ENCODE measurements at regions not wholly inside any gene's neighbourhood (a gene's known extent, or its start where the extent isn't known, plus 50 kb on each side); places are given as distances from the start of the nearest gene placed in this dataset.

- TF ChIP-seq CTCF (IDR thresholded peaks at IDR 0.05 in 2 of 3, conservative IDR thresholded peaks at IDR 0.05 in 1 of 3; ENCODE audit: borderline replicate concordance in 1 of 3, insufficient read depth in 1 of 3, low read depth in 2 of 3, low read length in 2 of 3) (no peak), SRF (IDR thresholded peaks at IDR 0.05; ENCODE audit: low read depth) (no peak), ZBTB33 (IDR thresholded peaks at IDR 0.05; ENCODE audit: extremely low read depth, insufficient replicate concordance, low read length) (no peak)
- ATAC-seq, result no peak
- no peak overlapping the region for H3K27ac ChIP-seq (ENCODE audit: low read depth, low read length)
- no TSS peak for BruUV-seq (replicated peaks)
- DNase-seq (ENCODE audit: low read depth, low spot score), result no peak
- no peaks in the 10 kb centered on the region for H4K20me1 ChIP-seq (ENCODE audit: insufficient read depth)
- H2AFZ ChIP-seq (ENCODE audit: low read depth, low read length, poor library complexity, severe bottlenecking), result no peak overlapping the region
- CTCF ChIA-PET, result no interaction called here
- no peak overlapping the region for H3K4me2 ChIP-seq (ENCODE audit: low read length)
- RAD21 ChIA-PET (ENCODE audit: low non-redundant PET in 1 of 2, low total read pairs in 2 of 2, uncharacterized antibody in 2 of 2, unreplicated experiment in 2 of 2), result no interaction called here
- no peaks in the 10 kb centered on the region for H3K9me2 ChIP-seq (ENCODE audit: insufficient read depth)
- H3K4me1 ChIP-seq (ENCODE audit: control insufficient read depth in 1 of 2, insufficient read depth in 2 of 2, low read length in 2 of 2), result no peaks in the 10 kb centered on the region
- intact Hi-C loops (cut with micrococcal nuclease), result no loop called here
- H3K9me3 ChIP-seq (ENCODE audit: control insufficient read depth in 1 of 2, insufficient read depth in 1 of 2, low read depth in 1 of 2, low read length in 2 of 2), result no peaks in the 10 kb centered on the region
- H3K27me3 ChIP-seq (ENCODE audit: insufficient read depth, low read length), result no peaks in the 10 kb centered on the region
- no peaks in the 10 kb centered on the region for H3K36me3 ChIP-seq (ENCODE audit: control insufficient read depth in 1 of 2, insufficient read depth in 2 of 2, low read length in 2 of 2)
- H3K4me3 ChIP-seq (replicated peaks in 1 of 2; ENCODE audit: low read depth in 1 of 2, low read length in 2 of 2), result no peak overlapping the region
- no peak overlapping the region for H3K9ac ChIP-seq (ENCODE audit: low read length)
- H3K79me2 ChIP-seq (ENCODE audit: insufficient read depth, low read length), result no peaks in the 10 kb centered on the region
- POLR2A ChIA-PET, result no interaction called here
Observed at GRCh38 chr4:38382520-38382919, 281.5 kb upstream of the KLF3 start.

- Histone ChIP-seq H3K36me3 (ENCODE audit: control insufficient read depth in 1 of 2, insufficient read depth in 2 of 2, low read length in 2 of 2) (no peaks in the 10 kb centered on the region), H3K4me3 (replicated peaks in 1 of 2; ENCODE audit: low read depth in 1 of 2, low read length in 2 of 2) (no peak overlapping the region), H4K20me1 (ENCODE audit: insufficient read depth) (no peaks in the 10 kb centered on the region), H3K4me2 (ENCODE audit: low read length) (no peak overlapping the region), H3K9ac (ENCODE audit: low read length) (no peak overlapping the region), H3K27ac (ENCODE audit: low read depth, low read length) (no peak overlapping the region), H3K9me3 (ENCODE audit: control insufficient read depth in 1 of 2, insufficient read depth in 1 of 2, low read depth in 1 of 2, low read length in 2 of 2) (no peaks in the 10 kb centered on the region), H3K4me1 (ENCODE audit: control insufficient read depth in 1 of 2, insufficient read depth in 2 of 2, low read length in 2 of 2) (no peaks in the 10 kb centered on the region), H3K9me2 (ENCODE audit: insufficient read depth) (no peaks in the 10 kb centered on the region), H3K79me2 (ENCODE audit: insufficient read depth, low read length) (no peaks in the 10 kb centered on the region), H3K27me3 (ENCODE audit: insufficient read depth, low read length) (no peaks in the 10 kb centered on the region), H2AFZ (ENCODE audit: low read depth, low read length, poor library complexity, severe bottlenecking) (no peak overlapping the region)
- no peak for DNase-seq (ENCODE audit: low read depth, low spot score)
- no peak for TF ChIP-seq TCF7L2 (IDR thresholded peaks at IDR 0.05; ENCODE audit: borderline replicate concordance, extremely low read depth, insufficient read depth, insufficient read length)
- intact Hi-C loops (cut with micrococcal nuclease), result no loop called here
- ChIA-PET POLR2A (interaction anchor here (0.5 kb wide), 1 partner anchor 61 kb away, joined by 5 read pairs; no protein-coding TSS in a partner anchor), CTCF (no interaction called here), RAD21 (ENCODE audit: low non-redundant PET in 1 of 2, low total read pairs in 2 of 2, uncharacterized antibody in 2 of 2, unreplicated experiment in 2 of 2) (no interaction called here)
- ATAC-seq, result no peak
- no TSS peak for BruUV-seq (replicated peaks)
Observed at GRCh38 chr4:38383646-38384121, 280.3 kb upstream of the KLF3 start.
